Body of pancreas (tissue), 4 donors: ENCODE measurements at regions not wholly inside any gene's neighbourhood (a gene's known extent, or its start where the extent isn't known, plus 50 kb on each side); places are given as distances from the start of the nearest gene placed in this dataset.

ENCODE experiments used
- ATAC-seq: fragments of 150-250 bp; one replicate; pipeline ENCODE4 v1.9.1; 2016
- DNase-seq, 4 donors: peaks; one replicate each; pipeline ENCODE4 v3.0.0-alpha.2; 2019
- H3K27ac ChIP-seq, 4 donors: fragments of 200-600 bp; sonication (generic); 1 replicate in 3 of 4; 2 replicates in 1 of 4; pipeline versions ENCODE4 v1.5.1 to v1.6.1; 2016 to 2019; ENCODE audit warnings: mild to moderate bottlenecking in 1 of 4, mixed read lengths in 1 of 4, moderate library complexity in 1 of 4
- H3K27me3 ChIP-seq, 2 donors: fragments of 200-600 bp; sonication (generic); one replicate each; pipeline ENCODE4 v1.6.0; 2016; ENCODE audit warnings: mild to moderate bottlenecking in 1 of 2
- H3K36me3 ChIP-seq, 2 donors: fragments of 200-600 bp; sonication (generic); replicated peaks in 1 of 2; 2 replicates each; pipeline ENCODE4 v1.5.1; 2016; ENCODE audit warnings: low read depth in 2 of 2; ENCODE audit not compliant: insufficient read depth in 1 of 2
- H3K4me1 ChIP-seq: fragments of 200-600 bp; sonication (generic); one replicate; pipeline ENCODE4 v1.6.0; 2016
- H3K4me3 ChIP-seq, 2 donors: fragments of 200-600 bp; sonication (generic); 1 replicate in 1 of 2; 2 replicates in 1 of 2; pipeline ENCODE4 v1.5.1; 2016 to 2019
- H3K9me3 ChIP-seq, 3 donors: fragments of 200-600 bp; sonication (generic); 1 replicate in 2 of 3; 2 replicates in 1 of 3; pipeline ENCODE4 v1.5.1; 2016
- CTCF ChIP-seq, 7 experiments: fragments of 450-650 bp in 4 of 7; fragments of 200-600 bp in 3 of 7; sonication (generic) in 3 of 7; IDR thresholded peaks; one replicate each; pipeline ENCODE4 v1.5.1; 2016 to 2019; ENCODE audit warnings: antibody characterized with exemption in 7 of 7
- POLR2A ChIP-seq, 3 donors: fragments of 450-650 bp; IDR thresholded peaks; one replicate each; pipeline ENCODE4 v1.6.1; 2016; ENCODE audit warnings: antibody characterized with exemption in 3 of 3, mild to moderate bottlenecking in 2 of 3
- WGBS, 2 donors: methylation state at CpG; one replicate each; pipeline ENCODE4 v1.1.5; 2017; 5-methylcytosine and 5-hydroxymethylcytosine counted together
- intact Hi-C: fragments of 100-400 bp; cut with DNase I; formaldehyde crosslinking; loops from one replicate; pipeline ENCODE4 v1.15.1; 2023

- Histone ChIP-seq H3K4me3 (no peak overlapping the region), H3K36me3 (no peaks in the 10 kb centered on the region), H3K27me3 (no peaks in the 10 kb centered on the region), H3K4me1 (peaks cover 7% of the 10 kb centered on the region), H3K9me3 (no peaks in the 10 kb centered on the region), H3K27ac (no peak overlapping the region)
- DNase-seq: no peak
- intact Hi-C loops: loop anchor here (5.0 kb wide), 1 partner anchor 411 kb away; no protein-coding TSS in a partner anchor
- TF ChIP-seq CTCF (IDR thresholded peaks at IDR 0.05) (no peak), POLR2A (IDR thresholded peaks at IDR 0.05) (no peak)
- no peak for ATAC-seq
- WGBS, 2 donors: 65 to 67% methylated on average over 10 of the region's 10 CpGs
Measured at GRCh38 chr3:102223132-102223531, 211.7 kb upstream of the ZPLD1 start.

GRCh38 chr3:102224171-102224570 is 210.6 kb upstream of the ZPLD1 start:
- no peak for TF ChIP-seq POLR2A (IDR thresholded peaks at IDR 0.05)
- peak in 3 of 7 experiments; percentile 14 to 33 (median 16) for TF ChIP-seq CTCF (IDR thresholded peaks at IDR 0.05)
- Histone ChIP-seq H3K27ac (no peak overlapping the region), H3K4me1 (peaks cover 7% of the 10 kb centered on the region), H3K36me3 (no peaks in the 10 kb centered on the region), H3K9me3 (no peaks in the 10 kb centered on the region), H3K27me3 (no peaks in the 10 kb centered on the region), H3K4me3 (no peak overlapping the region)
- ATAC-seq: no peak
- intact Hi-C loops: loop anchor here (5.0 kb wide), 1 partner anchor 412 kb away; no protein-coding TSS in a partner anchor
- WGBS, 2 donors: 90 to 98% methylated on average over 3 of the region's 3 CpGs
- DNase-seq: no peak

- ATAC-seq: peak; percentile 37
- Histone ChIP-seq H3K4me3 (no peak overlapping the region), H3K27me3 (no peaks in the 10 kb centered on the region), H3K4me1 (peaks cover 7% of the 10 kb centered on the region), H3K27ac (no peak overlapping the region), H3K36me3 (no peaks in the 10 kb centered on the region), H3K9me3 (no peaks in the 10 kb centered on the region)
- 40 to 41% methylated on average over 8 of the region's 8 CpGs for WGBS, 2 donors
- no peak for TF ChIP-seq CTCF (IDR thresholded peaks at IDR 0.05)
- no peak for TF ChIP-seq POLR2A (IDR thresholded peaks at IDR 0.05)
- no peak for DNase-seq
- intact Hi-C loops: no loop called here
Measured at GRCh38 chr3:102225005-102225404, 209.8 kb upstream of the ZPLD1 start.

- DNase-seq: peak in 3 of 4 donors; percentile 22 to 51 (median 23)
- TF ChIP-seq POLR2A (IDR thresholded peaks at IDR 0.05) (no peak), CTCF (IDR thresholded peaks at IDR 0.05) (peak; percentile 28 to 89 (median 81))
- intact Hi-C loops: no loop called here
- Histone ChIP-seq H3K4me3 (no peak overlapping the region), H3K36me3 (no peaks in the 10 kb centered on the region), H3K9me3 (no peaks in the 10 kb centered on the region), H3K27ac (no peak overlapping the region), H3K4me1 (peaks cover 7% of the 10 kb centered on the region), H3K27me3 (no peaks in the 10 kb centered on the region)
- peak; percentile 88 for ATAC-seq
- 6 to 10% methylated on average over 1 of the region's 1 CpG for WGBS, 2 donors
Measured at GRCh38 chr3:102225407-102226132, 209.2 kb upstream of the ZPLD1 start.

GRCh38 chr3:102226463-102226862 is 208.4 kb upstream of the ZPLD1 start:
- no peak for ATAC-seq
- no peaks in the 10 kb centered on the region for H3K9me3 ChIP-seq
- no peak overlapping the region for H3K4me3 ChIP-seq
- no peak overlapping the region for H3K27ac ChIP-seq
- DNase-seq: no peak
- intact Hi-C loops: no loop called here
- H3K27me3 ChIP-seq: no peaks in the 10 kb centered on the region
- peaks cover 7% of the 10 kb centered on the region for H3K4me1 ChIP-seq
- H3K36me3 ChIP-seq: no peaks in the 10 kb centered on the region
- no peak for TF ChIP-seq POLR2A (IDR thresholded peaks at IDR 0.05)
- no peak for TF ChIP-seq CTCF (IDR thresholded peaks at IDR 0.05)
- 65 to 75% methylated on average over 1 of the region's 1 CpG for WGBS, 2 donors
